ENCODE measurements at regions not wholly inside any gene's neighbourhood (a gene's known extent, or its start where the extent isn't known, plus 50 kb on each side); places are given as distances from the start of the nearest gene placed in this dataset.

DNA sequence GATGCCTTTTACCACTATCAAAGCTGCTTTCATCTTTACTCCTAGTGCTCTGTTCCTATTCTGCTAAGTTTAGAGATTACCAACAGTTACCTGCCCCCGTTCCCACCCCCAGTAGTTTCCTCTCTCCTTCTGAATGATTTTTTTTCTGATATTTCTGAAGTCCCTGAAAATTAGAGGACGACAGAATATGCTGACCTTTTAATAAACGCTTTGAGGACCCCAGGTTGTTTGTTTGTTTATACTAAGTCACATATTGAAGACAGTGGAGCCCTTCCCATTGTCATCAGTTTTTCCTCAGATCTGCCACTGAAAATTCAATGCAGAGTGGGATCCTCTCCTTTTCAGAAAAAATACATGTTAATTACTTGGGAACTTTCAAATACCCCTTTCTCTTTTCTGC, 1039.3 kb upstream of the AGA start:
- ATAC-seq (replicated peaks in 6 of 8): no peak
- 0 to 86% (median 53%) methylated on average over 2 to 3 of the region's 3 CpGs; no CpG with 5 or more reads in 1 of the 10 experiments for WGBS, 10 experiments
- Histone ChIP-seq H3K27ac (no peak overlapping the region), H3K4me1 (replicated peaks in 1 of 2) (no peaks in the 10 kb centered on the region), H3K4me3 (no peak overlapping the region)
- in situ Hi-C loops (cut with MboI; ENCODE audit: low pct_unique_long_range_greater_than_20kb in 2 of 9, low sequenced_read_pairs in 9 of 9, unreplicated experiment in 9 of 9): no loop called here

DNA sequence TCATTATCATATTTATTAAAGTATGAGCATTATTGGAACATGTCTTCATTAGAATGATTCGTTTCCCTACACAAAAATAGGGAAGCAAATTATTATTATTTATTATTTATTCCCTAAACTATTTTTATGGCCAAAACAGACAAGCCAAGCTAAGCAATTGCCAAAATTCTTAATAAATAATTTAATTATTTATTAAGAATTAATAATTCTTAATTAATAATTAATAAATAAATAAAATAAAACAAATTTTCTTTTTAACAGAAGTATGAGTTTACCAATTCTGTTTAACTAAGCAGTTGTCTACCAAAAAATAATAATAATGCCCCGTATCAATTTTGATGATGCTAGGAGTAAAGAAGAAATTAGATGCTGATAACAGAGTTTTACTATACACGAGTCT, 1080.8 kb upstream of the AGA start:
- ATAC-seq (replicated peaks in 6 of 8): no peak
- no peak overlapping the region for H3K27ac ChIP-seq
- no peaks in the 10 kb centered on the region for H3K4me1 ChIP-seq (replicated peaks in 1 of 2)
- 27 to 100% (median 86%) methylated on average over 1 to 3 of the region's 3 CpGs for WGBS, 10 experiments
- in situ Hi-C loops (cut with MboI; ENCODE audit: low pct_unique_long_range_greater_than_20kb in 2 of 9, low sequenced_read_pairs in 9 of 9, unreplicated experiment in 9 of 9): no loop called here
- H3K4me3 ChIP-seq: no peak overlapping the region

DNA sequence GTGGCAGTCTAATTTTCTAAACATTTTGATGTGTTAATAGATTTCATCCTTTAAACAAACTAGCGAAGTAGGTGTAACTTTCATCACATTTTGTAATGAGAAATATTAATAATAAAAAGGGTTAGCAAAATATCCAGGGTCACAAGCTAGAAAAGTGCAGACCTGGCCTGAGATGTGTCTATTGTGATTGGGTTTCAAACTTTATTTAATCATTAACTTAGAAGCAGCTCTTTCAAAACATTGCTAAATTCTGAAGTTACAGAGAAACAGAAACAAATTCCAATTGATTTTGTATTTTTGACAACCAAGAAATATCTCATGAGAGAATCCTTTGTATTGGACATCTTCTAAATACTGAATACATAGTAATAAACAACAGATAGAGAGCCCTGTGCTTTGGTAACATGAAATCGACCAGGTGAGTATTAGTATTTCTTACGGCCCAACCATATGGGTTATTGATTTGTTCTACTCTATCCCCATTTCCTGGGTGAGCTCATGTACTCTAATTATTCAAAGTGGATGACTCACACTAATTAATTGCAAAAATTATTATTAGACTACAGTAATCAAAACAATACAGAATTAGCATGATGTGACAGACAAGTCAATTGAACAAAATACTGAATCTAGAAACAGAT, 1093.8 kb upstream of the AGA start:
- Histone ChIP-seq H3K4me3 (no peak overlapping the region), H3K4me1 (replicated peaks in 1 of 2) (no peaks in the 10 kb centered on the region), H3K27ac (no peak overlapping the region)
- in situ Hi-C loops (cut with MboI; ENCODE audit: low pct_unique_long_range_greater_than_20kb in 2 of 9, low sequenced_read_pairs in 9 of 9, unreplicated experiment in 9 of 9): no loop called here
- ATAC-seq (replicated peaks in 6 of 8): no peak
- WGBS, 10 experiments: 22 to 100% (median 64%) methylated on average over 1 to 3 of the region's 3 CpGs; no CpG with 5 or more reads in 1 of the 10 experiments

DNA sequence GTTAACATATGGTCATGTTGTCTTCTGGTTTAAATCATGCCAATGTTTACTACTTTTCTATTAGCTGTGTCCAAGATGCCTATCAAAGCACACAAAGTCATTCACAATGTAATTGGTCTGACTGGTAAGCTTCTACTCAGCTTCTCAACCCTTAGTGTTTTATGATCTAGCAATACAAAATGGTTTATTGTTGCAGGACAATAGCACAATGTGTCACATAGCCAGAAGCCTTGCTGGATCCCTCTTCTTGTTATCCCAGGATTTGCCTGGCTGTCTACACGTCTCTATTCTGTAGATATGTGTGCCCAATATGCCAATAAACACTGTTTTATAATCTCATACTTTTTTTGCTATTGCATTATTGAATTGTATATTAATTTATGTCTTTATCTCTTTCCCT, 1111.0 kb upstream of the AGA start:
- in situ Hi-C loops (cut with MboI; ENCODE audit: low pct_unique_long_range_greater_than_20kb in 2 of 9, low sequenced_read_pairs in 9 of 9, unreplicated experiment in 9 of 9): no loop called here
- Histone ChIP-seq H3K4me3 (no peak overlapping the region), H3K27ac (no peak overlapping the region), H3K4me1 (replicated peaks in 1 of 2) (no peaks in the 10 kb centered on the region)
- no peak for ATAC-seq (replicated peaks in 6 of 8)
- 0 to 25% (median 0%) methylated on average over 1 of the region's 1 CpG for WGBS, 10 experiments

DNA sequence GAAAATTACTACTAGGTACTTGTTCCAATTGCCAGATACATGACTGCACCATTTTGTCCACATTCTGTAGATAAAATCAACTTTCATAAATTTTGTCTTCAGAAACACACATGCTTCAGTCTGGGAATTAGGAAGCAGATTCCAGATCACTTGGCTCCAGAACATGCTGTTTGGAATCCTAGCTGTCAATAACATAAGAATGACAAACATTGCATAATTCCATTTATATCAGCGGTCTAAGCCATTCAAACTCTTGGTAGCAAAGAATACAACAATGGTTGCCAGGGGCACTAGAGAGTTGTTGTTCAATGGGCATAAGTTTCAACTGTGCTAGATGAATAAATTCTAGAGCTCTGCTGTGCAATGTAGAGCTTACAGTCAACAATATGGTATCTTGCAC, 1112.1 kb upstream of the AGA start:
- Histone ChIP-seq H3K4me1 (replicated peaks in 1 of 2) (no peaks in the 10 kb centered on the region), H3K27ac (no peak overlapping the region), H3K4me3 (no peak overlapping the region)
- in situ Hi-C loops (cut with MboI; ENCODE audit: low pct_unique_long_range_greater_than_20kb in 2 of 9, low sequenced_read_pairs in 9 of 9, unreplicated experiment in 9 of 9): no loop called here
- WGBS, 10 experiments: 0 to 100% (median 50%) methylated on average over 1 of the region's 1 CpG; no CpG with 5 or more reads in 1 of the 10 experiments
- peak in 1 of 8 experiments; percentile 25 for ATAC-seq (replicated peaks in 6 of 8)

DNA sequence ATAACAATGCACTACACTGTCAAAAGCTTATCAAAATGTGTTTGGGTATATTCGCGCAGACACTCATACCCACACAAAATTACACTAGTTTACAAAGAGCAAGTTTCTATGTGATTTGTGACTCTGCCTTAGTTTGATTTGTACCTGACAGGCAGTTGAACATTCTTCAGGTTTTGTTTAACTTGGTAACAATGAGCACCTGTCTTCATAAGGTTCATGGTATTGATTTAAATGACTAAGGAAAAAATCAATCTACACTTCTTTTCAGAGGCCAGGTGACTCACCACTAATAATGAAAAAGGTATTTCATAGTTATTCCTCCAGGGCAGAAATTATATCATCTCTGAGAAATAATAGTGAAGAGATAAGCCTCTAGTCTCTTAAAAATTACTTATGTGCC, 1114.6 kb upstream of the AGA start:
- ATAC-seq (replicated peaks in 6 of 8): peak in 1 of 8 experiments; percentile 17
- Histone ChIP-seq H3K27ac (no peak overlapping the region), H3K4me3 (no peak overlapping the region), H3K4me1 (replicated peaks in 1 of 2) (no peaks in the 10 kb centered on the region)
- WGBS, 10 experiments: 25 to 100% (median 59%) methylated on average over 2 of the region's 2 CpGs; no CpG with 5 or more reads in 1 of the 10 experiments
- in situ Hi-C loops (cut with MboI; ENCODE audit: low pct_unique_long_range_greater_than_20kb in 2 of 9, low sequenced_read_pairs in 9 of 9, unreplicated experiment in 9 of 9): no loop called here

DNA sequence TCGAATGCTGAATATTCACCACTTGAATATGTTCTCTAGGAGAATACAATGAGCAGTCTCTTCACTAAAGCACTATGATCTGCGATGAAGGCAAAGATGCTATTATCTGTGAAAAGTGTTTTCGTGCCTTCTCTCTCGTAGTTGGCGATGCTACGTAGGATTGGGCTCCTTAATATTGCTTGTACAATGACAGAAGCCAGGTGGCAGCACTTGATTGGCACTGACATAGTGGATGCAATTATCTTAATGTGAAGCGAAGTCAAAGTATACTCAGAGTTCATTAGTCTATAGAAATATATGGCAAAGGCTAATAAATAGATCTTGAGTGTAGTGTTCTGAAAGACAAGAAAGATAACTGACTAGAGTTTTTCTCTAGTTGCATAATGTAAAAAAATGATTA, 1135.7 kb upstream of the AGA start:
- Histone ChIP-seq H3K27ac (no peak overlapping the region), H3K4me1 (replicated peaks in 1 of 2) (no peaks in the 10 kb centered on the region), H3K4me3 (no peak overlapping the region)
- WGBS, 10 experiments: 14 to 97% (median 76%) methylated on average over 1 to 7 of the region's 7 CpGs
- in situ Hi-C loops (cut with MboI; ENCODE audit: low pct_unique_long_range_greater_than_20kb in 2 of 9, low sequenced_read_pairs in 9 of 9, unreplicated experiment in 9 of 9): no loop called here
- peak in 2 of 8 experiments; percentile 34 to 36 for ATAC-seq (replicated peaks in 6 of 8)

DNA sequence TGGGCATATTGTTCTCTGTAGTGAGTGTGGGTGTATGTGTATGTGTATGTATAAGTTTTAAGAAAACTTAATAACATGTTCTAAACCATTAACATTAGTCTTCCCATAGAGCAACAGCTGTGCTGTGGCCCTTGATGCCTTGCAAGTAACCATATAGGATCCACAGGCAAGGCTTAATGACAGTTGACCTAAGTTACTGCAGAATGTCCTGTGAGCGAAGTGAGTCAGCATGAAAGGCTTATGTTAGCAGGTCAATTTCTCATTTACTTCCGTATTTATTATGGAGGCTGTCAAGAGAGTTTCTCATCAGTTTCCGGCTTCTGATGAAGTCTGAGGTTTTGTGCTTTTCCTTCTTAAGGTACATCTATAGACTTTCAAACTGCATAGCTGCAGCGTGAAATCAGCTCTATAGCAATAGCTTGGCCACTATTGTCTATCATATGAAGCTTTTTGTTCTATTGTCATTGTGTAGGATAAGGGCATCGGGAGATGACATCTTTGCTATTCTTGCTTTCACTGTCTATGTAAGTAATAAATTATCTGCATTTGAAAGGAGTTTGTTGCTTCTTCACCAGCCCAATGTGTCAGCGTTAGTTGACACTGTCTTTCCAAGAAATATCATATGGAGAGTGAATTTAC, 1153.4 kb upstream of the AGA start:
- Histone ChIP-seq H3K4me3 (no peak overlapping the region), H3K27ac (no peak overlapping the region), H3K4me1 (replicated peaks in 1 of 2) (peaks cover 3% of the 10 kb centered on the region in 2 donors)
- in situ Hi-C loops (cut with MboI; ENCODE audit: low pct_unique_long_range_greater_than_20kb in 2 of 9, low sequenced_read_pairs in 9 of 9, unreplicated experiment in 9 of 9): no loop called here
- 0 to 79% (median 59%) methylated on average over 1 to 6 of the region's 6 CpGs for WGBS, 10 experiments
- peak in 5 of 8 experiments; percentile 63 to 82 (median 78) for ATAC-seq (replicated peaks in 6 of 8)

DNA sequence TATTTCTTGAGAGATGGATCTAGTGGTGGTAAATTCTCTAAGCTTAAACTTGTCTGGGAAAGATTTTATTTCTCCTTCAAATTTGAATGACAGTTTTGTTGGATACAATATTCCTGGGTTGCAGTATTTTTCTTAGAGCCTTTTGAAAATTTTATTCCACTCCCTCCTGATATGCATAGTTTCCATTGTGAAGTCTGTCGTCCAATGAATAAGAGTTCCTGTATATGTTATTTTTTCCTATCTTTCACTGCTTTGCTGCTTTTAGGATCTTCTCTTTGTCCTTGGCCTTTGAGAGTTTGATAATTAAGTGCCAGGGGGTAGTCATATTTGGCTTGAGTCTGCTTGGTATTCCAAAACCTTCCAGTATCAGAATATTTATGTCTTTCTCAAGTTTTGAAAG, 1156.4 kb upstream of the AGA start:
- peaks cover 3% of the 10 kb centered on the region in 2 donors for H3K4me1 ChIP-seq (replicated peaks in 1 of 2)
- no peak overlapping the region for H3K4me3 ChIP-seq
- in situ Hi-C loops (cut with MboI; ENCODE audit: low pct_unique_long_range_greater_than_20kb in 2 of 9, low sequenced_read_pairs in 9 of 9, unreplicated experiment in 9 of 9): no loop called here
- no peak for ATAC-seq (replicated peaks in 6 of 8)
- no peak overlapping the region for H3K27ac ChIP-seq
- WGBS, 10 experiments: 0 to 100% (median 75%) methylated on average over 1 of the region's 1 CpG; no CpG with 5 or more reads in 1 of the 10 experiments

DNA sequence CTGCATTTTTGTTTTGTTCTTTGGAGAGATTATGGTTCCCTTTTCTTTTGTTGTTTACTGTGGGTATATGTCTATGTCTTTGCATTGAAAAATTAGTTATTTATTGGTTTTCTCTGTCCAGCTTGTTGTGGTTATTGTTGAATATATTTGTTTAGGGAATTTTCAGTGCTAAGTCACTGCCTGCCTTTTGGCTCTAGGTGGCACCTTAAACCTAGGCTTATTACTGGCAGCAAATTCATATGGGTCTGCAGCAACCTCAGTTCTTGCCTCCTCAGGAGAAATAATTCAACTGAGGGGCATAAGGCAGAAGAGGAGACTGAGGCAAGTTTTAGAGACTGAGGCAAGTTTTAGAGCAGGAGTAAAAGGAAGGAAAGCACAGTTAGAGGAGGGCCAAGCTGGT, 1157.3 kb upstream of the AGA start:
- no peak overlapping the region for H3K27ac ChIP-seq
- peaks cover 3% of the 10 kb centered on the region in 2 donors for H3K4me1 ChIP-seq (replicated peaks in 1 of 2)
- in situ Hi-C loops (cut with MboI; ENCODE audit: low pct_unique_long_range_greater_than_20kb in 2 of 9, low sequenced_read_pairs in 9 of 9, unreplicated experiment in 9 of 9): no loop called here
- H3K4me3 ChIP-seq: no peak overlapping the region
- peak in 1 of 8 experiments; percentile 31 for ATAC-seq (replicated peaks in 6 of 8)

DNA sequence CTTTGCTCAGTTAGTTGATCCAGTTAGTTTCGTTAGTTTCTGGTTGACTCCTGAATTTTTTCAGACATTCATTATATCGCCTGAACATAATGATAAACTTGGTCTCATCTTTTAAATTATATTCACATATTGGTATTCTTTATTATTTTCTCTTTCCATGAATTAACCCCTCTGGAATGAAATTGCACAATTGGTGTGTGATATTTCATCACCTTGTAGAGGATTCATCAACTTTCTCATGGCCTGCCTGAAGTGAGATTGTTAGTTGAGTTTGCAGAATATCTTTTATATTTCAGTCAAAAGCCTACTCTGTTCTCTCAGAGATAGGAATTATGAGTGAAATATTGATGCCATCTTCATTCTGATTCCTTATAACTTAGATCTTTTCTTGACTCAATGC, 1160.6 kb upstream of the AGA start:
- no peak for ATAC-seq (replicated peaks in 6 of 8)
- Histone ChIP-seq H3K27ac (no peak overlapping the region), H3K4me1 (replicated peaks in 1 of 2) (no peaks in the 10 kb centered on the region), H3K4me3 (no peak overlapping the region)
- WGBS, 10 experiments: 0 to 100% (median 50%) methylated on average over 1 to 2 of the region's 2 CpGs; no CpG with 5 or more reads in 1 of the 10 experiments
- in situ Hi-C loops (cut with MboI; ENCODE audit: low pct_unique_long_range_greater_than_20kb in 2 of 9, low sequenced_read_pairs in 9 of 9, unreplicated experiment in 9 of 9): no loop called here

DNA sequence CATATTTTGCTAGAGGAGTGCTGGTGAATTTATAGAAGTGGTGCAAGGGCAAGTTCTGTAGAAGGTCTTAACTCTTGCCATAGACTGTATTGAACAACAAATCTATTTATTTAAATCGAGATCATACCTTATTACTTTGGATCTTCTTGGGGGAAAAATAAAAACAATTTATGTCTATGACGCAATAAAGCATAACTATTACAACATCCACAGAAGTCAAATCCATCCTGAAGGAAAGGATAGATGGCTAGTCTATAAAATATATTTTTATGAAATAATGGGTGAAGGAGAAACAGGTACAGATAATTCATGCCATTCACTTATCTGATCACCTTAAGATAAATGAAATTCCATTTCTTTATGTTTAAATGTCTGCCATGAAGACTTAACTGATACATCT, 1168.8 kb upstream of the AGA start:
- no peak for ATAC-seq (replicated peaks in 6 of 8)
- in situ Hi-C loops (cut with MboI; ENCODE audit: low pct_unique_long_range_greater_than_20kb in 2 of 9, low sequenced_read_pairs in 9 of 9, unreplicated experiment in 9 of 9): no loop called here
- H3K4me1 ChIP-seq (replicated peaks in 1 of 2): no peaks in the 10 kb centered on the region
- no peak overlapping the region for H3K4me3 ChIP-seq
- H3K27ac ChIP-seq: no peak overlapping the region
- WGBS, 10 experiments: 0 to 100% (median 67%) methylated on average over 1 to 2 of the region's 2 CpGs

DNA sequence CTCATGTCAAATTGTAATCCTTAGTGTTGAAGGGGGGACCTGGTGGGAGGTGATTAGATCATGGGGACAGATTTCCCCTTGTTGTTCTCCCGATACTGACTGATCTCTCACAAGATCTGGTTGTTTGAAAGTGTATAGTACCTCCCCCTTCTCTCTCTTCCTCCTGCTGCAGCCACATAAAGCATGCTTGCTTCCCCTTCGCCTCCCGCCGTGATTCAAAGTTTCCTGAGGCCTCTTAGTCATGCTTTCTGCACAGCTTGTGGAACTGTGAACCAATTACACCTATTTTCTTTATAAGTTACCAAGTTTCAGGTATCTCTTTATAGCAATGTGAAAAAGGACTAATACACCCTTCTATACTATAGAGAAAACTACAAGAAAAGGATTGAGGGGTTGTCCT, 1170.5 kb upstream of the AGA start:
- Histone ChIP-seq H3K27ac (no peak overlapping the region), H3K4me1 (replicated peaks in 1 of 2) (peaks cover 0 to 3% of the 10 kb centered on the region in 2 donors), H3K4me3 (no peak overlapping the region)
- in situ Hi-C loops (cut with MboI; ENCODE audit: low pct_unique_long_range_greater_than_20kb in 2 of 9, low sequenced_read_pairs in 9 of 9, unreplicated experiment in 9 of 9): no loop called here
- 0 to 83% (median 67%) methylated on average over 1 to 4 of the region's 4 CpGs; no CpG with 5 or more reads in 1 of the 10 experiments for WGBS, 10 experiments
- ATAC-seq (replicated peaks in 6 of 8): no peak

DNA sequence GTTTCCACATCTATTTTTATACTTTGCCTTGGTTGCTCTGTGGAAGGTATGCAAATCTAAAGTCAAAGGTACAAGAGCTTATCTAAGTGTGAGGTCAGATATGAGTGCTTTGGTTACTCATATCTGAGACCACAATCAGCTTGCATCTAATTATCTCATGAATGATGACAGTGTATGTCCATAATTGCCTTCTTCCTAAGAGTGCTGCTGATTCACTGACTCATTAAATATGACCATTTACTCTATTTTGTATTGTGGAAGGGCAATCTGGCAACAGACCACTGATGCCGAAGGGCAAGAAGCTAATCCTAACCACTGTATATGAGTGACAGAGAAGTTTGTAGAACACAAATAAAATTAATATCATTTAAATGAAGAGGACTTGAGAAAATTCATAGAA, 1190.2 kb upstream of the AGA start:
- ATAC-seq (replicated peaks in 6 of 8): peak in 5 of 8 experiments; percentile 47 to 99 (median 93)
- Histone ChIP-seq H3K4me1 (replicated peaks in 1 of 2) (peaks cover 0 to 5% of the 10 kb centered on the region in 2 donors), H3K27ac (no peak overlapping the region), H3K4me3 (no peak overlapping the region)
- in situ Hi-C loops (cut with MboI; ENCODE audit: low pct_unique_long_range_greater_than_20kb in 2 of 9, low sequenced_read_pairs in 9 of 9, unreplicated experiment in 9 of 9): no loop called here
- 27 to 100% (median 84%) methylated on average over 1 of the region's 1 CpG for WGBS, 10 experiments
